Islet of Langerhans (tissue), 1 donor: ENCODE measurements at regions not wholly inside any gene's neighbourhood (a gene's known extent, or its start where the extent isn't known, plus 50 kb on each side); places are given as distances from the start of the nearest gene placed in this dataset.

ENCODE experiments used
- FAIRE-seq: peaks from one replicate; lab custom pipeline; 2011; peaks lifted over from hg19 to GRCh38; lab: Jason Lieb, UNC

DNA sequence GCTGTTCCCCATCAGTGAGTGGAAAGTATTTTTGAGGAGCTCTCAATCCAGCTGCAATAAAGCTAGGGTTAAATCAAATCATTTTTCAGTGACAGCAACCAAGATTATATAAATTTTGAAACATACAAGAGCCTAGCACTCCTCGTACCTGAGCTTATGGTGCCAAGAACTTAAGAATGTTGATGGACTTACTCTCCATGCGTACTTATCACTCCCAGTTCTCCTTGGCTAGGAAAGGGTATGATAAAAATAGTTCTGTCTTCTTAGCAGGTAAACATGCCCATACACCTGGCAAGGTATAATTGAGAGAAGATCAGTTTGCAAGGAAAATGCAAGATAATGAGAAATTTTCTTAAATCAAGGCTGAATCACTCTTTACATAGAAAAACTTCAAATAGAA, 64.5 kb upstream of the SEMA6D start:
- FAIRE-seq, result no peak

DNA sequence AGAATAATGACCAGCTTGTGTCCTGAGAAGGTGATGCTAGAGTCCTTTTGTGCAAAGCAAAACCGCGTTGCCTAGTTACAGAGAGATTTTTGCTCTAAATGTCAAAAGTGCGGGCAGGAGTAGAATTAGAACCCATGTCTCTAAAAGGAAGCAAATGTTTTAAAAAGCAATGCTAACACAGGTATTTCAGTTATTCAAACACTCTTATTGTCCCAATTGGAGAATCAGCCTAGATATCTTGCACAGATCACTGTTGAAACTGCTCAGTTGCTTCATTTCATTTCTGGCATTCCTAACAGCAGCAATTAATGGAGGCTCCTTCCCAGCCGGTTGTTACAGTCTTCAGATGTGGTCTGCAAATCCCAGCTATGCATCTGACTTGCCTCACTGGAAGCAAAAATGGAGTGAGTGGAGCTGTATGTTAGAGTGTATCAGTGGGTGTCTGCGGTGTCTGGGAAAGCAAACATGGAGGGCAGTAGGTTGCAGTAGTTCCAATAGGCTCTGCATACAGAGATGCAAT, 55.6 kb upstream of the SEMA6D start:
- no peak for FAIRE-seq

- FAIRE-seq, result no peak
Observed at GRCh38 chr15:47663101-47663500, 54.2 kb upstream of the SEMA6D start.
